ENCODE measurements at regions not wholly inside any gene's neighbourhood (a gene's known extent, or its start where the extent isn't known, plus 50 kb on each side); places are given as distances from the start of the nearest gene placed in this dataset.
A peak's percentile ranks its signal among the peaks of the same experiment; 100 is the strongest.

DNA sequence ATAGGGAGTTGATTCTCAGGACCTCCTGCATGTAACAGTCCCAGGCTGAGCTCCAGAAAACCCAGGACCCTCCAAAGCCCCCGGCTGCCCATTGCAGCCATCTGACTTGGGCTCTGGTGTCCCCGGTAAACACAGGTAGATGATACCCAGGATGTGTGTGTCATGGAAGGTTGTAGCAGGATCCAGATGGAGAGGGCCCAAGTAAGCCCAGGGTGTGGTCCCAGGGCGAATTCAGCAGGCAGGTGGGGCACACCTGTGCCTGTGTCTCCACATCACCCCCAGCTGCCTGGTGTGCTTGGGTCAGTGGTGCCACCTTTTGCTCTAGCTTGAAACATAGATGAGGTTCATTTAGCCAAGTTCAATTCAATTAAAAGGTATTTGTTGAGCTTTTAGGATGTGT, 524.1 kb downstream of the GLRX3 start:
- Histone ChIP-seq H3K4me3 (no peak overlapping the region), H3K9me3 (no peaks in the 10 kb centered on the region), H3K27ac (no peak overlapping the region), H3K4me1 (no peaks in the 10 kb centered on the region), H3K27me3 (no peaks in the 10 kb centered on the region), H3K36me3 (no peaks in the 10 kb centered on the region)
- no peak for DNase-seq
- TF ChIP-seq, protein P1, sequence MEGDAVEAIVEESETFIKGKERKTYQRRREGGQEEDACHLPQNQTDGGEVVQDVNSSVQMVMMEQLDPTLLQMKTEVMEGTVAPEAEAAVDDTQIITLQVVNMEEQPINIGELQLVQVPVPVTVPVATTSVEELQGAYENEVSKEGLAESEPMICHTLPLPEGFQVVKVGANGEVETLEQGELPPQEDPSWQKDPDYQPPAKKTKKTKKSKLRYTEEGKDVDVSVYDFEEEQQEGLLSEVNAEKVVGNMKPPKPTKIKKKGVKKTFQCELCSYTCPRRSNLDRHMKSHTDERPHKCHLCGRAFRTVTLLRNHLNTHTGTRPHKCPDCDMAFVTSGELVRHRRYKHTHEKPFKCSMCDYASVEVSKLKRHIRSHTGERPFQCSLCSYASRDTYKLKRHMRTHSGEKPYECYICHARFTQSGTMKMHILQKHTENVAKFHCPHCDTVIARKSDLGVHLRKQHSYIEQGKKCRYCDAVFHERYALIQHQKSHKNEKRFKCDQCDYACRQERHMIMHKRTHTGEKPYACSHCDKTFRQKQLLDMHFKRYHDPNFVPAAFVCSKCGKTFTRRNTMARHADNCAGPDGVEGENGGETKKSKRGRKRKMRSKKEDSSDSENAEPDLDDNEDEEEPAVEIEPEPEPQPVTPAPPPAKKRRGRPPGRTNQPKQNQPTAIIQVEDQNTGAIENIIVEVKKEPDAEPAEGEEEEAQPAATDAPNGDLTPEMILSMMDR (IDR thresholded peaks at IDR 0.05), result no peak
- TF ChIP-seq POLR2A (IDR thresholded peaks at IDR 0.05), result no peak

DNA sequence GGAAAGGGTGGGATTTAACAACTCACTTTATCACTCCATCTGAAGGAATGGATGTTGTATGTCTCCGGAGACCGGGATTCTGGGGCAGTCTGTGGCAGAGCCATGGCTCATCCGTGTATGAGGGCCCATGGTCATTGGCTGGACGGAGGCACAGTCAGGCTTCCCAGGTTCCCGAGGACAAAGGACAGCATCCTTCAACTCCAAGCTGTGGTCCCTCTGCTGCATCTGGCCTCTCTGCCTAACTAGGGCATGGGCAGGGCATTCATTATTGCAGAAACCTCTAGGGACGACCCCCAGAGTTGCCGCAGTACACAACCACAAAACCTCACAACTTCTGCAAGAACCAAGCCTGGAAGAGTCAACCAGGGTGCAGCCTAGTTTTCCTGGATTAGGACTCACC, 525.2 kb downstream of the GLRX3 start:
- TF ChIP-seq, protein P1 (IDR thresholded peaks at IDR 0.05), result no peak
- no peak for TF ChIP-seq POLR2A (IDR thresholded peaks at IDR 0.05)
- no peaks in the 10 kb centered on the region for H3K36me3 ChIP-seq
- H3K4me1 ChIP-seq, result no peaks in the 10 kb centered on the region
- no peak for DNase-seq
- H3K27ac ChIP-seq, result no peak overlapping the region
- H3K4me3 ChIP-seq, result no peak overlapping the region
- no peaks in the 10 kb centered on the region for H3K9me3 ChIP-seq
- H3K27me3 ChIP-seq, result no peaks in the 10 kb centered on the region

DNA sequence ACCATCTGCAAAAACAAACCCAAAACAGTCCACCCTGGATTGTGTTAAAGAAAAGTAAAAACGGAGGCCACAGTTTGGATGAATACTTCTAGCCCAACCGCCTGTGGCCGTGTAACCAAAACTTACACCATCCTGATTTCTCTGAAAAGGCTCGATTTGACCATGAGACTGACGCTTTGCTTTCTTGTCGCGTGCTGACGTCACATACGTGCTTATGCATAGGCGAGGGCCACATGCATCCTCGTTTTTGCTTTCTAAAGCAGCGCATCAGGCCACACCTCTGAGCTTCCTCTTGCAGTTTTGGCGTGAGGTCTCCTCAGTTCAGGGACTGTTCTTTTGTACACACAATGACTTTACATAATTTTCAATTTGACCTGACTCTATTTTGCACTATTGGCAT, 526.6 kb downstream of the GLRX3 start:
- Histone ChIP-seq H3K36me3 (no peaks in the 10 kb centered on the region), H3K27ac (no peak overlapping the region), H3K4me3 (no peak overlapping the region), H3K27me3 (no peaks in the 10 kb centered on the region), H3K4me1 (no peaks in the 10 kb centered on the region), H3K9me3 (no peaks in the 10 kb centered on the region)
- no peak for DNase-seq
- TF ChIP-seq, protein P1 (IDR thresholded peaks at IDR 0.05), result no peak
- no peak for TF ChIP-seq POLR2A (IDR thresholded peaks at IDR 0.05)

DNA sequence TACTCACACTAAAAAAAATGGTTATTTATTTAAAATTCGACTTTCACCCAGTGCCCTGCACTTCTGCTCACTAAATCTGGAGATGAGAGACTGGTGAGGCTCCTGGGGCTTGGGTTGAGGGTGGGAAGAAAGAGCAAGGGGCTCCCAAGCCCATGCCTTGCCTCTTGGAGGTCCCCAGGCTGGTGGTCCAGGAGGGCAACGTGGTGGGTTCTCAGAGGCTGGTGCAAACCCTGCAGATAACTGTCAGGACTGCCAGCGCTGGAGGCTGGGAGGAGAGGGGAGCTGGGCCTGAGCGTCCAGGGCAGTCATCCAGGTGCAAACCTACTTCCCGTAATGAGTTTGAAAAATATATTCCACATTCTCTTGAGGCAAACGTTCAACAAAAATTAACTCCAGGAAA, 528.3 kb downstream of the GLRX3 start:
- no peak for TF ChIP-seq POLR2A (IDR thresholded peaks at IDR 0.05)
- TF ChIP-seq, protein P1 (IDR thresholded peaks at IDR 0.05), result no peak
- Histone ChIP-seq H3K36me3 (no peaks in the 10 kb centered on the region), H3K27ac (no peak overlapping the region), H3K4me3 (no peak overlapping the region), H3K27me3 (no peaks in the 10 kb centered on the region), H3K4me1 (no peaks in the 10 kb centered on the region), H3K9me3 (no peaks in the 10 kb centered on the region)
- DNase-seq, result no peak

DNA sequence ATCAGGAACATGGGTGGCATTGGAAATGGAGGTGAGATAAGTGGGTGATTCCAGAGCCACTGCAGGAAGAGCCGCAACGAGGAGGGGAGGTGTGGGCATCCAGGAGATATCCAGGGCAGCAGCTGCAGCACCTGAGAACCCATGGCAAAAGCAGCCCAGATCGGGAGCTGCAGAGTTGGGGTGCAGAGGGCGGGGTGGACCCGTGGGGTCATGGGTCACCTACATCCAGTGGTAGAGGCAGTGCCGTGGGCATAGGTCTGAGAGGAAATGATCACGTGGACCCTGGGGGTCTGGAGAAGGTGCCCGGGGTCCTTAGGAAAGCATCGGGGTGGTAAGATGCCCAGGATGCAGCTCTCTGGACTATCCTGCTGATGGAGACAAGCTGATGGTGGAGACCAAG, 530.0 kb downstream of the GLRX3 start:
- no peaks in the 10 kb centered on the region for H3K4me1 ChIP-seq
- TF ChIP-seq, protein P1 (IDR thresholded peaks at IDR 0.05), result no peak
- no peak for TF ChIP-seq POLR2A (IDR thresholded peaks at IDR 0.05)
- no peaks in the 10 kb centered on the region for H3K36me3 ChIP-seq
- no peaks in the 10 kb centered on the region for H3K27me3 ChIP-seq
- H3K27ac ChIP-seq, result no peak overlapping the region
- H3K4me3 ChIP-seq, result no peak overlapping the region
- H3K9me3 ChIP-seq, result no peaks in the 10 kb centered on the region
- DNase-seq, result no peak

DNA sequence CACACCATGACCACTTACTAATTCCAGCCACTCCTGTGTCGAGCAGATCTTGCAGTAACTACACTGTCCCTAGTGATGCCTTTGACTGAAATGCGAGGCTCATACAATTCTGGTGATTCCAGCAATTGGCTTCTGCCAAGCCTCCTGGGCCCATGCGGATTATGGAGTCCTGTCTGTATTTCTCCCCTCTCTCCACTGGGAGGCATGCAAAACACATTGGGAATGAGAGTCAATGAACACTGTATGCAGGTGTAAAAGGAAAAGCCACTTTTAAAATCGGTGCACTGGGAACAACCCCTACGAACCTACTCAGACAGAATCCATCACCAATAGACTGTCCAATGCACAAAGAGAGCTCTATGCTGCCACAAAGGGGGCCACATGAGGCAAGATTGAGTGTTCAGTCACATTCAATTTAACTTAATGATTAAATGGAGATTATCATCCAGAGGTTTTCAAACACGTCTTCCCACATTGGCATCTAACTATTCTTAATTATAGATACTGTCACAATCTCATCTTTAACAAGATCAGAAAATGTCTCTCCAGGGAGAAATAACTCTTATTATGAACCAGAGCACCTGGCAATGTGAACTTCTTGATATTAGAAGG, 550.6 kb downstream of the GLRX3 start:
- Histone ChIP-seq H3K4me1 (no peaks in the 10 kb centered on the region), H3K9me3 (no peaks in the 10 kb centered on the region), H3K36me3 (no peaks in the 10 kb centered on the region), H3K27me3 (no peaks in the 10 kb centered on the region), H3K4me3 (no peak overlapping the region), H3K27ac (no peak overlapping the region)
- no peak for DNase-seq
- TF ChIP-seq, protein P1 (IDR thresholded peaks at IDR 0.05), result peak in 2 of 6 experiments; percentile 16 to 17
- TF ChIP-seq POLR2A (IDR thresholded peaks at IDR 0.05), result no peak

Data from Peyer's patch (tissue), 4 donors.